Liver (tissue), 8 donors: ENCODE measurements at regions not wholly inside any gene's neighbourhood (a gene's known extent, or its start where the extent isn't known, plus 50 kb on each side); places are given as distances from the start of the nearest gene placed in this dataset.

Experiments
- DNase-seq: peaks from one replicate; pipeline ENCODE4 v3.0.0-alpha.2; 2017; ENCODE audit warnings: low spot score
- H3K27ac ChIP-seq, 2 donors: one replicate each; pipeline ENCODE4 v1.7.0; 2013; ENCODE audit warnings: inconsistent platforms in 2 of 2, low read length in 2 of 2, control low read depth in 1 of 2, low read depth in 1 of 2, mild to moderate bottlenecking in 1 of 2
- H3K27me3 ChIP-seq, 4 donors: one replicate each; pipeline versions ENCODE4 v1.6.1 to v1.7.0; 2013; ENCODE audit warnings: low read length in 3 of 4, inconsistent platforms in 1 of 4, mild to moderate bottlenecking in 1 of 4, moderate library complexity in 1 of 4; ENCODE audit not compliant: control insufficient read depth in 4 of 4, insufficient read depth in 4 of 4
- H3K36me3 ChIP-seq, 4 donors: one replicate each; pipeline versions ENCODE4 v1.6.1 to v1.7.0; 2013; ENCODE audit warnings: low read length in 3 of 4, mild to moderate bottlenecking in 3 of 4, low read depth in 1 of 4, moderate library complexity in 1 of 4; ENCODE audit not compliant: control insufficient read depth in 4 of 4, insufficient read depth in 3 of 4
- H3K4me1 ChIP-seq, 4 donors: one replicate each; pipeline versions ENCODE4 v1.6.1 to v1.7.0; 2013; ENCODE audit warnings: low read length in 3 of 4, mild to moderate bottlenecking in 3 of 4, moderate library complexity in 1 of 4; ENCODE audit not compliant: control insufficient read depth in 4 of 4, insufficient read depth in 4 of 4
- H3K4me3 ChIP-seq, 3 donors: one replicate each; pipeline versions ENCODE4 v1.6.1 to v1.7.0; 2013; ENCODE audit warnings: low read length in 3 of 3, control low read depth in 1 of 3, low read depth in 1 of 3, mild to moderate bottlenecking in 1 of 3
- H3K9ac ChIP-seq, 2 donors: one replicate each; pipeline ENCODE4 v1.7.0; 2013; ENCODE audit warnings: low read length in 2 of 2, mild to moderate bottlenecking in 2 of 2, moderate library complexity in 2 of 2, control low read depth in 1 of 2, low read depth in 1 of 2
- H3K9me3 ChIP-seq, 4 donors: one replicate each; pipeline versions ENCODE4 v1.6.1 to v1.7.0; 2013; ENCODE audit warnings: low read length in 3 of 4; ENCODE audit not compliant: control insufficient read depth in 4 of 4
- ATF3 ChIP-seq: IDR thresholded peaks from 2 replicates; pipeline ENCODE4 v1.6.1; 2016; ENCODE audit warnings: antibody characterized with exemption
- CTCF ChIP-seq: fragments of 150-350 bp; IDR thresholded peaks from 2 replicates; pipeline ENCODE4 v1.5.1; 2017; ENCODE audit warnings: improper control_type of control experiment, low read depth, low read length; ENCODE audit not compliant: missing input control
- EGR1 ChIP-seq, 2 donors: IDR thresholded peaks; 2 replicates each; pipeline ENCODE4 v1.6.1; 2016 to 2018; ENCODE audit warnings: antibody characterized with exemption in 2 of 2, low read depth in 2 of 2
- FOXA1 ChIP-seq: IDR thresholded peaks from 2 replicates; pipeline ENCODE4 v1.6.1; 2016; ENCODE audit warnings: antibody characterized with exemption
- FOXA2 ChIP-seq: IDR thresholded peaks from 2 replicates; pipeline ENCODE4 v1.6.1; 2016; ENCODE audit warnings: antibody characterized with exemption
- GABPA ChIP-seq, 2 donors: IDR thresholded peaks in 1 of 2; conservative IDR thresholded peaks in 1 of 2; 2 replicates each; pipeline ENCODE4 v1.6.1; 2016; ENCODE audit warnings: antibody characterized with exemption in 2 of 2, mild to moderate bottlenecking in 1 of 2, moderate library complexity in 1 of 2
- HNF4A ChIP-seq, 2 donors: conservative IDR thresholded peaks; 2 replicates each; pipeline ENCODE4 v1.6.1; 2016; ENCODE audit warnings: antibody characterized with exemption in 2 of 2, mild to moderate bottlenecking in 2 of 2
- HNF4G ChIP-seq: IDR thresholded peaks from 2 replicates; pipeline ENCODE4 v1.6.1; 2016; ENCODE audit warnings: antibody characterized with exemption
- JUND ChIP-seq, 2 donors: IDR thresholded peaks; 2 replicates each; pipeline ENCODE4 v1.6.1; 2016; ENCODE audit warnings: antibody characterized with exemption in 2 of 2
- MAX ChIP-seq: IDR thresholded peaks from 2 replicates; pipeline ENCODE4 v1.6.1; 2016; ENCODE audit warnings: antibody characterized with exemption
- NR2F2 ChIP-seq: IDR thresholded peaks from 2 replicates; pipeline ENCODE4 v1.6.1; 2016; ENCODE audit warnings: antibody characterized with exemption
- RAD21 ChIP-seq, 2 donors: IDR thresholded peaks; 2 replicates each; pipeline ENCODE4 v1.6.1; 2016; ENCODE audit warnings: antibody characterized with exemption in 2 of 2, mild to moderate bottlenecking in 2 of 2
- REST ChIP-seq: IDR thresholded peaks from 2 replicates; pipeline ENCODE4 v1.6.1; 2016; ENCODE audit warnings: antibody characterized with exemption, mild to moderate bottlenecking
- RXRA ChIP-seq, 2 donors: IDR thresholded peaks; 2 replicates each; pipeline ENCODE4 v1.6.1; 2017 to 2018; ENCODE audit warnings: antibody characterized with exemption in 2 of 2, mild to moderate bottlenecking in 1 of 2
- SP1 ChIP-seq: IDR thresholded peaks from 2 replicates; pipeline ENCODE4 v1.6.1; 2018; ENCODE audit warnings: antibody characterized with exemption, mild to moderate bottlenecking
- TAF1 ChIP-seq: conservative IDR thresholded peaks from 2 replicates; pipeline ENCODE4 v1.6.1; 2016; ENCODE audit warnings: antibody characterized with exemption, mild to moderate bottlenecking
- YY1 ChIP-seq: IDR thresholded peaks from 2 replicates; pipeline ENCODE4 v1.6.1; 2016; ENCODE audit warnings: antibody characterized with exemption, mild to moderate bottlenecking
- ZBTB33 ChIP-seq: IDR thresholded peaks from 2 replicates; pipeline ENCODE4 v1.6.1; 2016; ENCODE audit warnings: antibody characterized with exemption
- WGBS: extraction: QIAGEN DNeasy Blood & Tissue Kit; methylation state at CpG from one replicate; pipeline ENCODE4 v1.1.7; 2013; 5-methylcytosine and 5-hydroxymethylcytosine counted together
- donor health status: healthy.
- donor health status: healthy.
- donor health status: healthy.
- donor health status: healthy.
- donor health status: healthy.

GRCh38 chr14:85090681-85091080 is 439.3 kb upstream of the FLRT2 start (continued):
- TF ChIP-seq FOXA1: no peak
- TF ChIP-seq ATF3: no peak
- no peak for TF ChIP-seq YY1
- TF ChIP-seq FOXA2: no peak
- TF ChIP-seq HNF4A (conservative IDR thresholded peaks at IDR 0.05): no peak
- TF ChIP-seq TAF1: no peak
- TF ChIP-seq RXRA (IDR thresholded peaks at IDR 0.05): no peak
- TF ChIP-seq EGR1 (IDR thresholded peaks at IDR 0.05; ENCODE audit: low read depth in 2 of 2): no peak
- no peak for TF ChIP-seq NR2F2
- no peak for TF ChIP-seq HNF4G
- TF ChIP-seq MAX: no peak
- no peak for TF ChIP-seq JUND (IDR thresholded peaks at IDR 0.05)
- TF ChIP-seq RAD21 (IDR thresholded peaks at IDR 0.05): no peak

- no peaks in the 10 kb centered on the region for H3K9me3 ChIP-seq
- H3K27me3 ChIP-seq: no peaks in the 10 kb centered on the region
- TF ChIP-seq RXRA (IDR thresholded peaks at IDR 0.05): no peak
- no peak for TF ChIP-seq SP1
- no peak for TF ChIP-seq ATF3
- TF ChIP-seq GABPA (IDR thresholded peaks at IDR 0.05 in 1 of 2, conservative IDR thresholded peaks at IDR 0.05 in 1 of 2): no peak
- no peak for TF ChIP-seq FOXA2
- TF ChIP-seq JUND (IDR thresholded peaks at IDR 0.05): no peak
- no peak for TF ChIP-seq NR2F2
- no peak for TF ChIP-seq ZBTB33
- no peak for TF ChIP-seq HNF4A (conservative IDR thresholded peaks at IDR 0.05)
- no peak for TF ChIP-seq EGR1 (IDR thresholded peaks at IDR 0.05; ENCODE audit: low read depth in 2 of 2)
- TF ChIP-seq CTCF: no peak
- no peak for TF ChIP-seq HNF4G
- H3K36me3 ChIP-seq: no peaks in the 10 kb centered on the region
- 84% methylated on average over 5 of the region's 5 CpGs for WGBS
- no peak overlapping the region for H3K9ac ChIP-seq
- DNase-seq: no peak
- H3K27ac ChIP-seq: no peak overlapping the region
- H3K4me1 ChIP-seq: no peaks in the 10 kb centered on the region
- H3K4me3 ChIP-seq: no peak overlapping the region
Observed at GRCh38 chr14:85093631-85094330, 436.2 kb upstream of the FLRT2 start.

GRCh38 chr14:85102591-85102990 is 427.4 kb upstream of the FLRT2 start:
- Histone ChIP-seq H3K4me3 (no peak overlapping the region), H3K9ac (no peak overlapping the region), H3K36me3 (no peaks in the 10 kb centered on the region), H3K4me1 (no peaks in the 10 kb centered on the region), H3K9me3 (no peaks in the 10 kb centered on the region), H3K27me3 (no peaks in the 10 kb centered on the region), H3K27ac (no peak overlapping the region)
- 71% methylated on average over 1 of the region's 1 CpG for WGBS
- DNase-seq: no peak
- TF ChIP-seq REST (no peak), HNF4G (no peak), FOXA1 (no peak), HNF4A (conservative IDR thresholded peaks at IDR 0.05) (no peak), EGR1 (IDR thresholded peaks at IDR 0.05; ENCODE audit: low read depth in 2 of 2) (no peak), ATF3 (no peak), TAF1 (no peak), ZBTB33 (no peak), MAX (no peak)
